CD14-positive monocyte (primary cell): ENCODE measurements at regions not wholly inside any gene's neighbourhood (a gene's known extent, or its start where the extent isn't known, plus 50 kb on each side); places are given as distances from the start of the nearest gene placed in this dataset.

ENCODE experiments used
- DNase-seq, 3 donors: peaks; one replicate each; pipeline ENCODE4 v3.0.0-alpha.2; 2011 to 2022
- H2AFZ ChIP-seq: 2 replicates; pipeline ENCODE4 v1.6.0; 2012; ENCODE audit warnings: mild to moderate bottlenecking, low read depth, low read length, inconsistent platforms; ENCODE audit not compliant: insufficient read depth, poor library complexity, severe bottlenecking
- H3K27ac ChIP-seq, 2 donors: 1 replicate in 1 of 2; 2 replicates in 1 of 2; pipeline ENCODE4 v1.5.1; 2012 to 2013; ENCODE audit warnings: low read length in 2 of 2, control low read depth in 1 of 2, inconsistent platforms in 1 of 2, low read depth in 1 of 2, mild to moderate bottlenecking in 1 of 2
- H3K27me3 ChIP-seq, 2 donors: one replicate each; pipeline versions ENCODE4 v1.6.0 to v1.6.1; 2011 to 2013; ENCODE audit warnings: low read length in 2 of 2; ENCODE audit not compliant: control insufficient read depth in 2 of 2, insufficient read depth in 2 of 2
- H3K36me3 ChIP-seq, 2 donors: replicated peaks in 1 of 2; 1 replicate in 1 of 2; 2 replicates in 1 of 2; pipeline versions ENCODE4 v1.5.1 to v1.6.1; 2012 to 2013; ENCODE audit warnings: low read length in 2 of 2, control low read depth in 1 of 2, inconsistent platforms in 1 of 2, mild to moderate bottlenecking in 1 of 2; ENCODE audit not compliant: insufficient read depth in 2 of 2, control insufficient read depth in 1 of 2
- H3K4me1 ChIP-seq, 2 donors: 1 replicate in 1 of 2; 2 replicates in 1 of 2; pipeline versions ENCODE4 v1.5.1 to v1.6.1; 2012 to 2013; ENCODE audit warnings: low read length in 2 of 2, control low read depth in 1 of 2, inconsistent platforms in 1 of 2, mild to moderate bottlenecking in 1 of 2, moderate library complexity in 1 of 2; ENCODE audit not compliant: insufficient read depth in 2 of 2, control insufficient read depth in 1 of 2
- H3K4me2 ChIP-seq: replicated peaks from 2 replicates; pipeline ENCODE3; 2012; ENCODE audit warnings: low read length, moderate library complexity, mild to moderate bottlenecking; ENCODE audit not compliant: poor library complexity, severe bottlenecking; ENCODE audit errors: extremely low read depth
- H3K4me3 ChIP-seq, 3 experiments: fragments of 200-600 bp in 1 of 3; sonication (generic) in 1 of 3; replicated peaks in 1 of 3; 1 replicate in 2 of 3; 2 replicates in 1 of 3; pipeline ENCODE4 v1.5.1; 2011 to 2013; ENCODE audit warnings: low read length in 3 of 3, mild to moderate bottlenecking in 3 of 3, control low read depth in 2 of 3, low read depth in 2 of 3, inconsistent platforms in 1 of 3, moderate library complexity in 1 of 3
- H3K79me2 ChIP-seq: 2 replicates; pipeline ENCODE4 v1.6.0; 2012; ENCODE audit warnings: mild to moderate bottlenecking, control low read depth, inconsistent platforms, low read length, moderate library complexity; ENCODE audit not compliant: insufficient read depth
- H3K9ac ChIP-seq: 2 replicates; pipeline ENCODE4 v1.6.0; 2017; ENCODE audit warnings: low read length, mild to moderate bottlenecking; ENCODE audit not compliant: insufficient read depth, poor library complexity, severe bottlenecking
- H3K9me3 ChIP-seq, 2 donors: replicated peaks in 1 of 2; 1 replicate in 1 of 2; 2 replicates in 1 of 2; pipeline versions ENCODE4 v1.5.1 to v1.6.1; 2012 to 2013; ENCODE audit warnings: low read length in 2 of 2, control low read depth in 1 of 2; ENCODE audit not compliant: control insufficient read depth in 1 of 2, insufficient read depth in 1 of 2
- H4K20me1 ChIP-seq: 2 replicates; pipeline ENCODE4 v1.6.0; 2012; ENCODE audit warnings: mild to moderate bottlenecking, low read length, control low read depth, moderate library complexity; ENCODE audit not compliant: insufficient read depth
- H3K27ac Mint-ChIP-seq, 7 donors: one replicate each; pipeline ENCODE4 v1.8.0; 2020; ENCODE audit warnings: mild to moderate bottlenecking in 7 of 7, mixed read lengths in 7 of 7, moderate library complexity in 6 of 7, inconsistent platforms in 2 of 7
- H3K27me3 Mint-ChIP-seq, 3 donors: one replicate each; pipeline ENCODE4 v1.8.0; 2021 to 2022; ENCODE audit warnings: low read depth in 3 of 3, mild to moderate bottlenecking in 3 of 3, mixed read lengths in 3 of 3, moderate library complexity in 3 of 3, inconsistent platforms in 1 of 3
- H3K36me3 Mint-ChIP-seq, 2 donors: one replicate each; pipeline ENCODE4 v1.8.0; 2020; ENCODE audit warnings: mixed read lengths in 2 of 2, inconsistent platforms in 1 of 2, mild to moderate bottlenecking in 1 of 2
- H3K4me1 Mint-ChIP-seq: one replicate; pipeline ENCODE4 v1.8.0; 2020; ENCODE audit warnings: mild to moderate bottlenecking, mixed read lengths
- H3K4me3 Mint-ChIP-seq, 2 donors: one replicate each; pipeline ENCODE4 v1.8.0; 2020; ENCODE audit warnings: mild to moderate bottlenecking in 2 of 2, mixed read lengths in 2 of 2, moderate library complexity in 1 of 2
- H3K9me3 Mint-ChIP-seq, 7 donors: one replicate each; pipeline ENCODE4 v1.8.0; 2020 to 2022; ENCODE audit warnings: mixed read lengths in 7 of 7, mild to moderate bottlenecking in 6 of 7, moderate library complexity in 6 of 7, inconsistent platforms in 2 of 7
- CTCF ChIP-seq: fragments of 200-600 bp; IDR thresholded peaks from one replicate; pipeline ENCODE4 v1.8.0; 2022; ENCODE audit warnings: antibody characterized with exemption, mild to moderate bottlenecking
- WGBS: methylation state at CpG from one replicate; pipeline ENCODE4 v1.1.5; 2013; ENCODE audit warnings: missing lambda C conversion rate; ENCODE audit not compliant: insufficient coverage; 5-methylcytosine and 5-hydroxymethylcytosine counted together
- intact Hi-C, 2 donors: fragments of 100-400 bp; cut with micrococcal nuclease; formaldehyde crosslinking; loops; one replicate each; pipeline versions ENCODE4 v1.15.0 to v1.15.1; 2023

GRCh38 chr14:105849933-105850626 is 323.7 kb downstream of the TMEM121 start:
- Histone ChIP-seq H3K4me2 (no peak overlapping the region), H3K4me3 (no peak overlapping the region), H4K20me1 (no peaks in the 10 kb centered on the region), H3K79me2 (no peaks in the 10 kb centered on the region), H3K27ac (no peak overlapping the region), H3K9me3 (no peaks in the 10 kb centered on the region), H3K9ac (no peak overlapping the region), H2AFZ (no peak overlapping the region), H3K27me3 (no peaks in the 10 kb centered on the region), H3K36me3 (no peaks in the 10 kb centered on the region), H3K4me1 (no peaks in the 10 kb centered on the region)
- H3K4me3 Mint-ChIP-seq = no peak overlapping the region
- no peak for DNase-seq
- TF ChIP-seq CTCF = no peak
- WGBS = 100% methylated on average over 1 of the region's 11 CpGs
- peaks cover 0 to 9% (median 1%) of the 10 kb centered on the region in 3 donors for H3K27me3 Mint-ChIP-seq
- no peaks in the 10 kb centered on the region for H3K9me3 Mint-ChIP-seq
- H3K4me1 Mint-ChIP-seq = no peaks in the 10 kb centered on the region
- no peak overlapping the region for H3K27ac Mint-ChIP-seq
- intact Hi-C loops = loop anchor here in 1 of 2 donors (5.0 kb wide), 1 partner anchor 98 kb away; no protein-coding TSS in a partner anchor
- no peaks in the 10 kb centered on the region for H3K36me3 Mint-ChIP-seq

- no peak overlapping the region for H3K4me2 ChIP-seq
- Mint-ChIP-seq H3K4me3 (no peak overlapping the region), H3K27ac (no peak overlapping the region), H3K9me3 (no peaks in the 10 kb centered on the region), H3K36me3 (no peaks in the 10 kb centered on the region), H3K4me1 (no peaks in the 10 kb centered on the region), H3K27me3 (peaks cover 0 to 11% (median 1%) of the 10 kb centered on the region in 3 donors)
- 98% methylated on average over 22 of the region's 27 CpGs for WGBS
- no peak overlapping the region for H3K4me3 ChIP-seq
- H3K27me3 ChIP-seq = no peaks in the 10 kb centered on the region
- H3K4me1 ChIP-seq = no peaks in the 10 kb centered on the region
- H4K20me1 ChIP-seq = no peaks in the 10 kb centered on the region
- H3K9me3 ChIP-seq = no peaks in the 10 kb centered on the region
- no peak for TF ChIP-seq CTCF
- no peaks in the 10 kb centered on the region for H3K36me3 ChIP-seq
- no peak for DNase-seq
- H3K9ac ChIP-seq = no peak overlapping the region
- H3K27ac ChIP-seq = no peak overlapping the region
- H3K79me2 ChIP-seq = no peaks in the 10 kb centered on the region
- H2AFZ ChIP-seq = no peak overlapping the region
- intact Hi-C loops = no loop called here
These were observed 324.6 kb downstream of the TMEM121 start for GRCh38 chr14:105850853-105851581.
